Fibroblast of lung (primary cell): ENCODE measurements at regions not wholly inside any gene's neighbourhood (a gene's known extent, or its start where the extent isn't known, plus 50 kb on each side); places are given as distances from the start of the nearest gene placed in this dataset.

Experiments
- DNase-seq, 2 donors: peaks; one replicate each; pipeline versions ENCODE4 v3.0.0 to v3.0.0-alpha.2; 2010; ENCODE audit warnings: low read depth in 2 of 2
- H2AFZ ChIP-seq: 2 replicates; pipeline ENCODE4 v1.5.1; 2012; ENCODE audit warnings: low read length, control low read depth, inconsistent platforms
- H3K27ac ChIP-seq: 2 replicates; pipeline ENCODE4 v1.5.1; 2011; ENCODE audit warnings: low read length, control low read depth; ENCODE audit not compliant: insufficient read depth
- H3K27me3 ChIP-seq: 2 replicates; pipeline ENCODE4 v1.5.1; 2011; ENCODE audit warnings: mild to moderate bottlenecking, low read length; ENCODE audit not compliant: control insufficient read depth, insufficient read depth
- H3K36me3 ChIP-seq: 2 replicates; pipeline ENCODE4 v1.5.1; 2011; ENCODE audit warnings: low read length; ENCODE audit not compliant: control insufficient read depth, insufficient read depth
- H3K4me1 ChIP-seq: 2 replicates; pipeline ENCODE4 v1.5.1; 2011; ENCODE audit warnings: low read length; ENCODE audit not compliant: control insufficient read depth, insufficient read depth; ENCODE audit errors: extremely low read depth
- H3K4me2 ChIP-seq: 2 replicates; pipeline ENCODE4 v1.5.1; 2011; ENCODE audit warnings: low read length, control low read depth; ENCODE audit not compliant: insufficient read depth; ENCODE audit errors: extremely low read depth
- H3K4me3 ChIP-seq, 4 experiments: fragments of 200-600 bp in 1 of 4; sonication (generic) in 1 of 4; replicated peaks in 1 of 4; 2 replicates each; pipeline ENCODE4 v1.5.1; 2011 to 2016; ENCODE audit warnings: low read length in 4 of 4, low read depth in 3 of 4, mild to moderate bottlenecking in 3 of 4, control low read depth in 2 of 4, inconsistent platforms in 1 of 4, mixed read lengths in 1 of 4; ENCODE audit not compliant: insufficient read depth in 1 of 4; ENCODE audit errors: control extremely low read depth in 1 of 4
- H3K79me2 ChIP-seq: 2 replicates; pipeline ENCODE4 v1.5.1; 2012; ENCODE audit warnings: mild to moderate bottlenecking, low read length, inconsistent platforms; ENCODE audit not compliant: control insufficient read depth, insufficient read depth
- H3K9ac ChIP-seq: 2 replicates; pipeline ENCODE4 v1.5.1; 2011; ENCODE audit warnings: mild to moderate bottlenecking, low read length, control low read depth; ENCODE audit not compliant: insufficient read depth
- H3K9me3 ChIP-seq: 2 replicates; pipeline ENCODE4 v1.5.1; 2012; ENCODE audit warnings: low read depth, low read length; ENCODE audit not compliant: control insufficient read depth, insufficient read depth
- H4K20me1 ChIP-seq: 2 replicates; pipeline ENCODE4 v1.5.1; 2011; ENCODE audit warnings: low read length; ENCODE audit not compliant: control insufficient read depth, insufficient read depth; ENCODE audit errors: extremely low read depth
- CTCF ChIP-seq, 2 donors: IDR thresholded peaks in 1 of 2; conservative IDR thresholded peaks in 1 of 2; 1 replicate in 1 of 2; 2 replicates in 1 of 2; pipeline ENCODE4 v1.5.1; 2011 to 2012; ENCODE audit warnings: low read length in 2 of 2, control low read depth in 1 of 2, inconsistent platforms in 1 of 2, low read depth in 1 of 2, mild to moderate bottlenecking in 1 of 2
- EZH2 ChIP-seq: IDR thresholded peaks from 2 replicates; pipeline ENCODE4 v1.5.1; 2012; ENCODE audit warnings: low read length, control low read depth, mild to moderate bottlenecking; ENCODE audit errors: missing control alignments

GRCh38 chr10:132121511-132121830 is 55.7 kb downstream of the JAKMIP3 start:
- Histone ChIP-seq H3K4me2 (no peak overlapping the region), H2AFZ (no peak overlapping the region), H4K20me1 (no peaks in the 10 kb centered on the region), H3K79me2 (no peaks in the 10 kb centered on the region), H3K4me3 (no peak overlapping the region), H3K9ac (no peak overlapping the region), H3K4me1 (no peaks in the 10 kb centered on the region), H3K9me3 (no peaks in the 10 kb centered on the region), H3K27ac (no peak overlapping the region), H3K27me3 (no peaks in the 10 kb centered on the region), H3K36me3 (no peaks in the 10 kb centered on the region)
- TF ChIP-seq EZH2 (no peak), CTCF (conservative IDR thresholded peaks at IDR 0.05 in 1 of 2, IDR thresholded peaks at IDR 0.05 in 1 of 2; ENCODE audit: low read depth in 1 of 2, low read length in 2 of 2) (no peak)
- DNase-seq, result no peak

GRCh38 chr10:132122097-132122861 is 56.5 kb downstream of the JAKMIP3 start:
- Histone ChIP-seq H2AFZ (no peak overlapping the region), H3K4me3 (no peak overlapping the region), H3K9ac (no peak overlapping the region), H3K27ac (no peak overlapping the region), H3K79me2 (no peaks in the 10 kb centered on the region), H3K9me3 (no peaks in the 10 kb centered on the region), H3K36me3 (no peaks in the 10 kb centered on the region), H3K27me3 (no peaks in the 10 kb centered on the region), H3K4me2 (no peak overlapping the region), H3K4me1 (no peaks in the 10 kb centered on the region), H4K20me1 (no peaks in the 10 kb centered on the region)
- TF ChIP-seq EZH2 (no peak), CTCF (conservative IDR thresholded peaks at IDR 0.05 in 1 of 2, IDR thresholded peaks at IDR 0.05 in 1 of 2; ENCODE audit: low read depth in 1 of 2, low read length in 2 of 2) (no peak)
- no peak for DNase-seq

DNA sequence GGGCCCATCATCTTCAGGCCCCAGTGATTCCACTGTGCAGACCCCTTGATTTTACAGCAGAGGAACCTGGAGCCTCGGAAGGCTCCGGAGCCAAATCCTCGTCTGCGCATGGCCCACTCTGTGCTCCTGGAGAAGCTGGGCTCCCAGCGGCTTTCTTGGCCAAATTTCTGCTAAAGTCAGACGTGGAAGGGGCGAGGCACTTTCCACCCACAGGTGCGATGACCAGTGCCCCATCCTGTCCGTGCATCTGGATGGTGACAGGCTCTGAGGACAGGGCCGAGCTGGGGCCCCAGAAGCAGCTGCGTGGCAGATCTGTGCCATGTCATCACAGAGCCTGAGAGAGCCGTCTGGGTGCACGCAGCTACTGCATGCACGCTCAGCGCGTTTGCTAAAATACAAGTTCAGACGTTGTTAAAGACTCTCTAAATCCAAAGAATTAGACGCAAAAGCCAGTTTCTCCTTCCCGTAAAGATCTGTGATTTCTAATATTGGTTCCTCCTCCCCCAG is 57.2 kb downstream of the JAKMIP3 start:
- Histone ChIP-seq H2AFZ (no peak overlapping the region), H3K4me2 (no peak overlapping the region), H3K79me2 (no peaks in the 10 kb centered on the region), H3K27ac (no peak overlapping the region), H3K4me1 (no peaks in the 10 kb centered on the region), H3K9ac (no peak overlapping the region), H4K20me1 (no peaks in the 10 kb centered on the region), H3K4me3 (no peak overlapping the region), H3K9me3 (no peaks in the 10 kb centered on the region), H3K27me3 (no peaks in the 10 kb centered on the region), H3K36me3 (no peaks in the 10 kb centered on the region)
- DNase-seq, result no peak
- TF ChIP-seq CTCF (conservative IDR thresholded peaks at IDR 0.05 in 1 of 2, IDR thresholded peaks at IDR 0.05 in 1 of 2; ENCODE audit: low read depth in 1 of 2, low read length in 2 of 2) (no peak), EZH2 (no peak)
